Erythroblast (primary cell): ENCODE measurements at regions not wholly inside any gene's neighbourhood (a gene's known extent, or its start where the extent isn't known, plus 50 kb on each side); places are given as distances from the start of the nearest gene placed in this dataset.

Experiments used
- GATA1 ChIP-seq: IDR thresholded peaks from 2 replicates; pipeline ENCODE4 v1.6.1; 2011; ENCODE audit warnings: low read depth, mild to moderate bottlenecking, control low read depth, low read length, moderate library complexity
- POLR2A ChIP-seq: IDR thresholded peaks from 2 replicates; pipeline ENCODE4 v1.6.1; 2011; ENCODE audit warnings: mild to moderate bottlenecking, low read length

DNA sequence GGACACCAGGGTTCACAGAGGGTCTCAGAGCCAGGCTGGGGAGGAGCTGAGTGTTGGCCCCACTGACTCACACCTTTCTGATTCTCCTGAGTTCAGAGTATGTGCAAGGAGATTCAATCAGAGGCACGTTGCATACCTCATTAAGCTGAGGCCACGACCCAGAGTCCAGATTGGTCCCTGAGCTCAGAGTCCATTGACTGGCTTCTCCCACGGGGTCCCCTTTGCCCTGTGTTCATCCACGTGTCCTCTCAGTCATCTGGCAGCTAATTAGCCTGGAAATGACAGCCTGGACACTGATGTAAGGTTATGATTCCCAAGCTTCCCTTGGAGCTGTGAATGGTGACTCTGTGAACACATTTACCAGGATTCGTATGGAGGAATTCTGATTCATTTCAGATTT is 267.2 kb downstream of the SH3BP4 start:
- no peak for TF ChIP-seq POLR2A
- no peak for TF ChIP-seq GATA1
